Brain microvascular endothelial cell (primary cell): ENCODE measurements at regions not wholly inside any gene's neighbourhood (a gene's known extent, or its start where the extent isn't known, plus 50 kb on each side); places are given as distances from the start of the nearest gene placed in this dataset.
A peak's percentile ranks its signal among the peaks of the same experiment; 100 is the strongest.

ENCODE experiments used
- DNase-seq: peaks from one replicate; pipeline ENCODE4 v3.0.0-alpha.2; 2020
- H3K27ac ChIP-seq: fragments of 250-450 bp; sonication (Bioruptor Pico); 2 replicates; pipeline ENCODE4 v1.5.1; 2020; ENCODE audit warnings: mild to moderate bottlenecking, moderate library complexity
- H3K27me3 ChIP-seq: fragments of 250-450 bp; sonication (Bioruptor Pico); replicated peaks from 2 replicates; pipeline ENCODE4 v1.5.1; 2020; ENCODE audit warnings: mild to moderate bottlenecking
- H3K36me3 ChIP-seq: fragments of 250-450 bp; sonication (Bioruptor Pico); replicated peaks from 2 replicates; pipeline ENCODE4 v1.5.1; 2020; ENCODE audit warnings: mild to moderate bottlenecking
- H3K4me3 ChIP-seq: 2 replicates; pipeline ENCODE4 v1.5.1; 2011; ENCODE audit warnings: low read depth, mild to moderate bottlenecking, control low read depth, low read length, moderate library complexity
- CTCF ChIP-seq: IDR thresholded peaks from 2 replicates; pipeline ENCODE4 v1.5.1; 2011; ENCODE audit warnings: low read depth, mild to moderate bottlenecking, moderate library complexity, low read length, control low read depth, inconsistent platforms; ENCODE audit errors: missing control alignments
- in situ Hi-C: cut with HindIII; loops from 2 replicates; pipeline ENCODE4 v1.10.0; 2017; ENCODE audit warnings: low sequenced_read_pairs, low pct_ligation_motif_present

GRCh38 chr2:234823196-234823876 lies 128.5 kb upstream of the SH3BP4 start:
- Histone ChIP-seq H3K27me3 (no peaks in the 10 kb centered on the region), H3K36me3 (no peaks in the 10 kb centered on the region), H3K27ac (peak overlapping the region; percentile 88), H3K4me3 (no peak overlapping the region)
- no peak for DNase-seq
- no peak for TF ChIP-seq CTCF
- in situ Hi-C loops, result no loop called here

GRCh38 chr2:234821946-234822475 lies 129.8 kb upstream of the SH3BP4 start:
- in situ Hi-C loops, result no loop called here
- DNase-seq, result no peak
- no peak for TF ChIP-seq CTCF
- H3K27me3 ChIP-seq, result no peaks in the 10 kb centered on the region
- H3K27ac ChIP-seq, result no peak overlapping the region
- no peak overlapping the region for H3K4me3 ChIP-seq
- no peaks in the 10 kb centered on the region for H3K36me3 ChIP-seq

- in situ Hi-C loops, result no loop called here
Measured at GRCh38 chr2:234818937-234819336, 132.9 kb upstream of the SH3BP4 start.

GRCh38 chr2:234816491-234816890 lies 135.3 kb upstream of the SH3BP4 start:
- Histone ChIP-seq H3K27ac (no peak overlapping the region), H3K36me3 (no peaks in the 10 kb centered on the region), H3K27me3 (no peaks in the 10 kb centered on the region), H3K4me3 (no peak overlapping the region)
- peak; percentile 1 for TF ChIP-seq CTCF
- no peak for DNase-seq
- in situ Hi-C loops, result no loop called here

More at GRCh38 chr2:234818937-234819336, 132.9 kb upstream of the SH3BP4 start:
- TF ChIP-seq CTCF, result peak; percentile 50
- no peak for DNase-seq
- Histone ChIP-seq H3K36me3 (no peaks in the 10 kb centered on the region), H3K4me3 (no peak overlapping the region), H3K27ac (no peak overlapping the region), H3K27me3 (no peaks in the 10 kb centered on the region)

GRCh38 chr2:234816056-234816455 lies 135.8 kb upstream of the SH3BP4 start:
- Histone ChIP-seq H3K27ac (no peak overlapping the region), H3K4me3 (no peak overlapping the region), H3K27me3 (no peaks in the 10 kb centered on the region), H3K36me3 (no peaks in the 10 kb centered on the region)
- no peak for TF ChIP-seq CTCF
- in situ Hi-C loops, result no loop called here
- DNase-seq, result no peak

- no peak overlapping the region for H3K27ac ChIP-seq
- H3K27me3 ChIP-seq, result no peaks in the 10 kb centered on the region
- in situ Hi-C loops, result no loop called here
- no peaks in the 10 kb centered on the region for H3K36me3 ChIP-seq
- no peak overlapping the region for H3K4me3 ChIP-seq
- TF ChIP-seq CTCF, result no peak
- DNase-seq, result no peak
Measured at GRCh38 chr2:234814374-234814773, 137.4 kb upstream of the SH3BP4 start.
